ENCODE measurements at regions not wholly inside any gene's neighbourhood (a gene's known extent, or its start where the extent isn't known, plus 50 kb on each side); places are given as distances from the start of the nearest gene placed in this dataset.
"Not testable (repeated sequence)": the region's sequence is repeated elsewhere in the genome, so short reads cannot be mapped to it uniquely, and the experiment has no call there.

DNA sequence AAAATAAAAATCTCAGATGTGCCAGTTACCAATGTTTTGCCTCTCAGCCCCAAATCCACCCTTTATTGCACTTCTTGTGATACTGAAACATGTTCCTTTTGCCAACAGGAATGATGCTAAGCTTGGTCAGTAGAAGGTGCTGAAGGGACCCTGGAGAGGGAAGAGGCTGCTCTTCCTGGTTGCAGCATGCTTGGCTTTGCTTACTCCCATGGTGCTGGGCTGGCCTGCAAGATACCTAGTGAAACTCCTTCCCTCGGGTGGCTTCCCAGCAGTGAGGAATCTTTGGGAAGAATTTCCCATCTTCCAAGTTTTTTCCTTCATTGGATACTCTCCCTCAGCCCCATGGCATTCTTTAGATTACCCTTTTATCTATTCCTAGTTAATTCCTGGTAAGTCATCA, 151.8 kb upstream of the TGFBR2 start:
- no peak for TF ChIP-seq POLR2A (IDR thresholded peaks at IDR 0.05; ENCODE audit: low read length)
- no peak for TF ChIP-seq GATA1 (IDR thresholded peaks at IDR 0.05; ENCODE audit: low read depth, low read length)
- no peak for DNase-seq

DNA sequence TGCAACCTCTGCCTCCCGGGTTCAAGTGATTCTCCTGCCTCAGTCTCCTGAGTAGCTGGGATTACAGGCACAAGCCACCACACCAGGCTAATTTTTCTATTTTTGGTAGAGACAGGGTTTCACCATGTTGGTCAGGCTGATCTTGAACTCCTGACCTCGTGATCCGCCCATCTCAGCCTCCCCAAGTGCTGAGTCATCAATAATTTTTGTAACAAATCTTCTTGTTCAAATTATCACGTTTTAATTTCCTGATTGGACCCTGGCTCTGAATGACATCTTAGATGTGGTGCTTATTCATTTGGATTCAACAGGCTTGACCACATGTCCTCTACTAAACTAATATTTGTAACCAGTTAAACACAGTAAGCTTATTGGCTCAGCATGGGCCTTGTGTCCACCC, 151.3 kb upstream of the TGFBR2 start:
- not testable (repeated sequence) for DNase-seq

DNA sequence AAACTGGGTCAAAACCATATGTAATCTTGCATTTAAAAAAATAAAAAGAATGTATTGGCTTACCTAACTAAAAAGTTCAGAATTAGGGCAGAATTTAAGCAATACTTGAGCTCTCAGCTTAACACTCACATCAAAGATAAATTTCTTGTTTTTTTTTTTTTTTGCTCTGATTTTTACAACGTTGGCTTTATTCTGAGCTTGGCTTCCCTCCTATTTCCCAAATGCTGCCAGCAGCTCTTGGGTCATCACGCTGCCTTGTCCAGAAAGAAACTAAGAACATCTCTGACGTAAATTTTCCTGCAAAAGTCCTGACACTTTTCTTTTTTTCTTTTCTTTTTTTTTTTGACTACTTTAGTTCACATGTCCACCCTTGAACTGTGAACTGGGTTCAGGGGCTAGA, 150.6 kb upstream of the TGFBR2 start:
- TF ChIP-seq GATA1 (IDR thresholded peaks at IDR 0.05; ENCODE audit: low read depth, low read length) (no peak), POLR2A (IDR thresholded peaks at IDR 0.05; ENCODE audit: low read length) (no peak)
- DNase-seq: no peak

DNA sequence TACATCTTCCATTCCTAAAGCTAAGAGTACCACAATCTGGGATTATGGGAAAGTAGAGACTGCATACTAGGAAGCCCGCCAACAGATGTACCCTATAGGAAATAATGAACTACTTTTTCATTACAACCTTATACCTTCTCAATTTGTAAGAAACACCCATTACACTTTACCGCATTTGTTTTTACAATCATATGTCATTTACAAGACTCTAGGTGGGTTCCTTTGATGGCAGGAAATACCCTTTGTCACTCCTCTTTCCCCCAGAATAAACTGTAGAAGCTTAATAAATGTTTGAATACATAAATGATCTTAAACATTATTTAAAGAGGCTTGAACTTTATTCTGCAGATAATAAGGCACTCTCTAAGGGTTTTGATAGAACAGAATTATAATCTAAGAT, 150.1 kb upstream of the TGFBR2 start:
- no peak for TF ChIP-seq POLR2A (IDR thresholded peaks at IDR 0.05; ENCODE audit: low read length)
- DNase-seq: no peak

DNA sequence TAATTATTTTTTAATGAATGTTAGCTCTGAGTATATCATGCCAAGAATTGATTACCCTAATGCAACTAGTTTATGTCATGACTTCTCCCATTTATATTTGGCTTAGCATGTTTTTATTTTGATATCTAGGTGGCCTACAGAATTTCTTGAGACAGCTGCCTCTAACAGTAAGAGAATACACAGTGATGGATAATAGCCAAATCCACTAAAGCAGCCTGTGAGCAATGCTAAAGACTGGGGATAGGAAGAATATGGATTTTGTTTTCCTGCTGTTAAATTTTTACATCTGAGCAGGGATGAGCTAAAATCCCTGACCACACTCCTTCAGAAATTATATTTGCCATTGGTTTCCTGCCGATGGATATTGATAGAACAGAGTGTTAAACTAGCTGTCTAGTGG, 149.3 kb upstream of the TGFBR2 start:
- DNase-seq: no peak
- TF ChIP-seq GATA1 (IDR thresholded peaks at IDR 0.05; ENCODE audit: low read depth, low read length) (no peak), POLR2A (IDR thresholded peaks at IDR 0.05; ENCODE audit: low read length) (no peak)

DNA sequence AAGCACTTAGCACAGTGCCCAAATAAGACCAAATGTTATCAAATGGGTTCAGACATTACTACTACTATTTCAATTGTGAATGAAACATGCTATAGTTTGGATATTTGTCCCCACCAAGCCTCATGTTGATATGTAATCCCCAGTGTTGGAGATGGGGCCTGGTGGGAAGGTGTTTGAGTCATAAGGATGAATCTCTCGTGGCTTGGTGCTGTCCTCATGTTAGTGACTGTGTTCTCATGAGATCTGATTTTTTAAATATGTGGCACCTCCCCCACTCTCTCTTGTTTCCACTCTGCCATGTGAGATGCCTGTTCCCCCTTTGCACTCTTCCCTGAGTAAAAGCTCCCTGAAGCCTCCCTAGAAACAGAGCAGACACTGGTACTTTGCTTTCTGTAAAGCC, 148.7 kb upstream of the TGFBR2 start:
- no peak for TF ChIP-seq POLR2A (IDR thresholded peaks at IDR 0.05; ENCODE audit: low read length)
- no peak for TF ChIP-seq GATA1 (IDR thresholded peaks at IDR 0.05; ENCODE audit: low read depth, low read length)
- DNase-seq: no peak

DNA sequence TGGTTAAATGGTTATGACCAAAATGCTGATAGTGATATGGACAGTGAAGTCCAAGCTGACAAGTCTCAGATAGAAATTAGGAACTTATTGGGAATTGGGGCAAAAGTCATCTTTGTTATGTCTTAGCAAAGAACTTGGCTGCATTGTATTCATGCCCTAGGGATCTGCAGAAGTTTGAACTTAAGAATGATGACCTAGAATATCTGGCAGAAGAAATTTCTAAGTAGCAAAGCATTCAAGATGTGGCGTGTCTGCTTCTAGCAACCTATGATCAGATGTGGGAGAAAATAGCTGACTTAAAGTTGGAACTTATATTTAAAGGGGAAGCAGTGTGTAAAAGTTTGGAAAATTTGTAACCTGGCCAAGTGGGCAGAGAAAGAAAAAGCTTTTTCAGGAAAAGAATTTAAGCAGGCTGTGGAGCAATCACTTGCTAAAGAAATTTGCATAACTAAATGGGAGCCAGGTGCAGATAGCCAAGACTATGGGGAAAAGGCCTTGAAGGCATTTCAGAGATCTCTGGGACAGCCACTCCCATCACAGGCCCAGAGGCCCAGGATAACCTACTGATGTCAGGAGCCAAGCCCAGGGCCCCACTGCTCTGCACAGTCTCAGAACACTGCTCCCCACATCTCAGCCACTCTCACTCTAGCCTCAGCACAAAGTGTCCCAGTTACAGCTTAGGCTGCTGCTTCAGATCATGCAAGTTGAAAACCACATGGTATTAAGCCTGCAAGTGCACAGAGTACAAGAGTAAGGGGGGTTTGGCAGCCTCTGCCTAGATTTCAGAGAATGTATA, 147.8 kb upstream of the TGFBR2 start:
- DNase-seq: no peak

GRCh38 chr3:30461311-30461710, 145.1 kb upstream of the TGFBR2 start:
- DNase-seq: no peak
- TF ChIP-seq GATA1 (IDR thresholded peaks at IDR 0.05; ENCODE audit: low read depth, low read length) (no peak), POLR2A (IDR thresholded peaks at IDR 0.05; ENCODE audit: low read length) (no peak)

More for the DNA sequence above, 147.8 kb upstream of the TGFBR2 start:
- no peak for TF ChIP-seq GATA1 (IDR thresholded peaks at IDR 0.05; ENCODE audit: low read depth, low read length)
- no peak for TF ChIP-seq POLR2A (IDR thresholded peaks at IDR 0.05; ENCODE audit: low read length)

- DNase-seq: no peak
- TF ChIP-seq POLR2A (IDR thresholded peaks at IDR 0.05; ENCODE audit: low read length) (no peak), GATA1 (IDR thresholded peaks at IDR 0.05; ENCODE audit: low read depth, low read length) (no peak)
Measured at GRCh38 chr3:30462721-30463470, 143.5 kb upstream of the TGFBR2 start.

DNA sequence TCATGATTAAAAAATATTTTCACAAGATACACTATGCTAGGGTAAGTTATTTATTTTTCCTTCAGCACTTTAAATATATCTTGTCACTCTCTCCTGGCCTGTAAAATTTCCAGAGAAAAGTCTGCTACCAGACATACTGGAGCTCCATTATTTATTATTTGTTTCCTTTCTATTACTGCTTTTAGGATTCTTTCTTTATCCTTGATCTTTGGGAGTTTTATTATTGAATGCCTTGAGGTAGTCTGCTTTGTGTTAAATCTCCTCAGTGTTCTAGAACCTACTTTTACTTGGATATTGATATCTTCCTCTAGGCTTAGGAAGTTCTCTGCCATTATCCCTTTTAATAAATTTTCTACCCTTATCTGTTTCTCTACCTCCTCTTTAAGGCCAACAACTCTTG, 142.0 kb upstream of the TGFBR2 start:
- TF ChIP-seq GATA1 (IDR thresholded peaks at IDR 0.05; ENCODE audit: low read depth, low read length) (no peak), POLR2A (IDR thresholded peaks at IDR 0.05; ENCODE audit: low read length) (no peak)

DNA sequence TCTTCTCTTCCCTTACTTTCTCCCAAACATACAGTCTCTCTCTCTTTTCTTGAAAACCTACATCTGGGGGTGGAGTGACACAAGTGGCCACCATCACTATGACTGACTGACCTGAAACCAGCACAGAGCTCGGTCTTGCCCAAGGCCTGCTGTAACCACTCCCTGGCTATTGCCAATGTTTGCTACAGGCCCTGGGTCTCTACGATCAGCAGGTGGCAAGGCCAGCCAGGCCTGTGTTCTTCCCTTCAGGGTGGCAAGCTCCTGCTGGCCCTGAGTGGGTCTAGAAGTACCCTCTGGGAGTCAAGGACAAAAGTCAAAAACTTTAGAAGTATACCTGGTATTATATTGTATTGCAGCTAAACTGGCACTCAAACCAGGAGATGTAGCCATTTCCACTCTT, 140.9 kb upstream of the TGFBR2 start:
- no peak for DNase-seq
- TF ChIP-seq GATA1 (IDR thresholded peaks at IDR 0.05; ENCODE audit: low read depth, low read length) (no peak), POLR2A (IDR thresholded peaks at IDR 0.05; ENCODE audit: low read length) (no peak)

More for the DNA sequence above, 142.0 kb upstream of the TGFBR2 start:
- DNase-seq: no peak

GRCh38 chr3:30467596-30468238, 138.7 kb upstream of the TGFBR2 start:
- no peak for DNase-seq
- TF ChIP-seq GATA1 (IDR thresholded peaks at IDR 0.05; ENCODE audit: low read depth, low read length) (no peak), POLR2A (IDR thresholded peaks at IDR 0.05; ENCODE audit: low read length) (no peak)

DNA sequence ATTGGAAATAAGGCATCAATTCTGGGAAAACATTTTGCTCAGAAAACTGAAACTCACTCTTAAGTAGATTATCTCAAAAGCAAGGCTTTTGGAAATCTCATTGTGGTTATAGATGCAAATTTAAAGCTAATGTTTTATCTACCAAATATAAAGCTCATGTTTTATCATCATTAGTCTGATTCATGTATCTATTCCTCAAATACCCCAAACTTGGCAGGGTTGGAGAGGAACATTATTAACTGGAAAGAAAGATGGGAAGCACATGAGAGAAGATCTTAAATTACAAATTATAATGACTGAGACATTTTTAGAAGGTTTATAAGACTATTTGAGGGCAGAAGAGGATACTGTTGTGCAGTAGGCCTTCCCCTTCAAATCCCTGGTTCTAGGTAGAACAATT, 137.3 kb upstream of the TGFBR2 start:
- no peak for DNase-seq
- TF ChIP-seq POLR2A (IDR thresholded peaks at IDR 0.05; ENCODE audit: low read length) (no peak), GATA1 (IDR thresholded peaks at IDR 0.05; ENCODE audit: low read depth, low read length) (no peak)

GRCh38 chr3:30470496-30470895, 135.9 kb upstream of the TGFBR2 start:
- no peak for TF ChIP-seq GATA1 (IDR thresholded peaks at IDR 0.05; ENCODE audit: low read depth, low read length)
- no peak for TF ChIP-seq POLR2A (IDR thresholded peaks at IDR 0.05; ENCODE audit: low read length)
- no peak for DNase-seq

DNA sequence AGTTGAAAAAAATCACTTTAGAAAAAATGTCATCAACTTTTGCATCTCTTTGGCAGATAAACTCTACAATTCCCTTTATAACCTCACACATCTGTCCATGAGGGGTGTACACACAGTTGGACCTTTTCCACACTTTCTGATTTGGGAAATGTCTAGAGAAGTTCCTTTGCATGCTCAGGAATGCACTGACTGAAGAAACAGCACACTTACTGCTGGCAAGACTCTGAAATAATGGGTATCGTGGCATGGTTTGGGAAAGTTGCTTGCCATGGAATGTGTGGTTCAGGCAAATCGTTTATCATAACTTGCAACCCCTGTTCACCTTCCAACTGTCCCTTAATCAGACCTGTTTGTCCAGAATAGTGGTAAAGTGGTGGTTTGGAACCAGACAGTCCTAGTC, 135.3 kb upstream of the TGFBR2 start:
- no peak for TF ChIP-seq GATA1 (IDR thresholded peaks at IDR 0.05; ENCODE audit: low read depth, low read length)
- DNase-seq: no peak
